A673 (cell line): ENCODE measurements at regions not wholly inside any gene's neighbourhood (a gene's known extent, or its start where the extent isn't known, plus 50 kb on each side); places are given as distances from the start of the nearest gene placed in this dataset.

Source experiments
- EZH2 ChIP-seq: fragments of 200-600 bp; sonication (generic); IDR thresholded peaks from 2 replicates; pipeline ENCODE4 v1.6.1; 2017; ENCODE audit warnings: borderline replicate concordance, low read depth, mild to moderate bottlenecking, mixed read lengths, antibody characterized with exemption, low read length; ENCODE audit not compliant: poor library complexity, severe bottlenecking
- TF ChIP-seq, protein P1 (sequence below): fragments of 300-800, 200-600 bp; sonication (generic); conservative IDR thresholded peaks from 2 replicates; pipeline ENCODE4 v1.5.1; 2017; ENCODE audit warnings: low read depth, mild to moderate bottlenecking, antibody characterized with exemption, low read length, moderate library complexity, mixed read lengths

DNA sequence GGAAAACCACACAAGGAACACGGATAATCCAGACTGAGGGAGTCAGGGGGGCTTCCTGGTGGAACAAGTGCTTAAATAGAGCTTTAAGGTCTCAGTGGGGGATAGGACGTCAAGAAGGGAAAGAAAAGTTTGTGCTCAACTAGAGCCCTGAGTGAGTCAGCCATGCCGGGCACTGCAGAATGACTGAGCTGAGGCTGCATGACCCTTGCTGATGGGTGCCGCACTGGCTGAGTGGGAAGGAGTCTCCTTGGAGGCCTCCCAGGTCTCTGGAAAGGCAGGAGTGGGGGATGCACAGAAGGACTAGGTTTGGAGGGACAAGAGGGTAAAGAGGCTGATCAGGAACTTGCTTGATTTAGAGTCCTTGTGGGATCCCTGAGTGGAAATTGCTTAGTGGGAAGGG lies 150.3 kb downstream of the RPLP1 start:
- TF ChIP-seq, protein P1, sequence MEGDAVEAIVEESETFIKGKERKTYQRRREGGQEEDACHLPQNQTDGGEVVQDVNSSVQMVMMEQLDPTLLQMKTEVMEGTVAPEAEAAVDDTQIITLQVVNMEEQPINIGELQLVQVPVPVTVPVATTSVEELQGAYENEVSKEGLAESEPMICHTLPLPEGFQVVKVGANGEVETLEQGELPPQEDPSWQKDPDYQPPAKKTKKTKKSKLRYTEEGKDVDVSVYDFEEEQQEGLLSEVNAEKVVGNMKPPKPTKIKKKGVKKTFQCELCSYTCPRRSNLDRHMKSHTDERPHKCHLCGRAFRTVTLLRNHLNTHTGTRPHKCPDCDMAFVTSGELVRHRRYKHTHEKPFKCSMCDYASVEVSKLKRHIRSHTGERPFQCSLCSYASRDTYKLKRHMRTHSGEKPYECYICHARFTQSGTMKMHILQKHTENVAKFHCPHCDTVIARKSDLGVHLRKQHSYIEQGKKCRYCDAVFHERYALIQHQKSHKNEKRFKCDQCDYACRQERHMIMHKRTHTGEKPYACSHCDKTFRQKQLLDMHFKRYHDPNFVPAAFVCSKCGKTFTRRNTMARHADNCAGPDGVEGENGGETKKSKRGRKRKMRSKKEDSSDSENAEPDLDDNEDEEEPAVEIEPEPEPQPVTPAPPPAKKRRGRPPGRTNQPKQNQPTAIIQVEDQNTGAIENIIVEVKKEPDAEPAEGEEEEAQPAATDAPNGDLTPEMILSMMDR, result no peak
- no peak for TF ChIP-seq EZH2
